Esophagus squamous epithelium (tissue), 4 donors: ENCODE measurements at regions not wholly inside any gene's neighbourhood (a gene's known extent, or its start where the extent isn't known, plus 50 kb on each side); places are given as distances from the start of the nearest gene placed in this dataset.

Source experiments
- CTCF ChIP-seq, 6 experiments: fragments of 450-650 bp in 4 of 6; fragments of 200-600 bp in 2 of 6; sonication (generic) in 2 of 6; IDR thresholded peaks; one replicate each; pipeline ENCODE4 v1.5.1; 2016 to 2019; ENCODE audit warnings: antibody characterized with exemption in 6 of 6, mild to moderate bottlenecking in 4 of 6, moderate library complexity in 4 of 6
- POLR2A ChIP-seq, 4 donors: fragments of 450-650 bp; IDR thresholded peaks; one replicate each; pipeline ENCODE4 v1.6.1; 2017; ENCODE audit warnings: antibody characterized with exemption in 4 of 4, mild to moderate bottlenecking in 4 of 4, moderate library complexity in 3 of 4

DNA sequence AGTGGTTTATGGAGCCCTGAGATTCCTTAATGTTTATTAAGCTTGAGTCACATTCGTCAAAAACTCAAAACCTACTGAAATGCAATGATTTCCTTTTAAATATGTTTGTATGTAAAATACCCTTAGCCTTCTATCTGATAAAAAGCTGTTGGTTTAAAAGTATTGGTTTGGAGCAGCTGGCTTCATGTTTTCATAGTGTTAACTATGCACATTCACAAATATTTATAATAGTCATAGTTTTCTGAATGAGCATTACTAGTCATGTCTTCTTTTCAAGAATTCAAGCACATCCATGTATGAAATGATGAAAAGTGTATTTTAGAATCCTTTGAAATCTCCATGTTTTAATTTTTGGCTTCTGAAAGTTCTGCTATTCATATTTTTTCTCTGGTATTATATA, 558.6 kb downstream of the UTRN start:
- TF ChIP-seq CTCF (IDR thresholded peaks at IDR 0.05), result no peak
- no peak for TF ChIP-seq POLR2A (IDR thresholded peaks at IDR 0.05)
